HFFc6 (cell line): ENCODE measurements at regions not wholly inside any gene's neighbourhood (a gene's known extent, or its start where the extent isn't known, plus 50 kb on each side); places are given as distances from the start of the nearest gene placed in this dataset.

ENCODE experiments used
- DNase-seq: peaks from one replicate; pipeline ENCODE4 v3.0.0-alpha.2; 2018
- H3K27ac Mint-ChIP-seq: 2 replicates; pipeline ENCODE4 v1.8.0; 2020; ENCODE audit warnings: mild to moderate bottlenecking, mixed read lengths
- H3K27me3 Mint-ChIP-seq: 2 replicates; pipeline ENCODE4 v1.8.0; 2021; ENCODE audit warnings: mild to moderate bottlenecking, moderate library complexity, mixed read lengths; ENCODE audit not compliant: insufficient read depth
- H3K36me3 Mint-ChIP-seq: 2 replicates; pipeline ENCODE4 v1.8.0; 2021; ENCODE audit warnings: low read depth, mixed read lengths
- H3K4me1 Mint-ChIP-seq: 2 replicates; pipeline ENCODE4 v1.8.0; 2020; ENCODE audit warnings: low read depth, mixed read lengths
- H3K4me3 Mint-ChIP-seq: 2 replicates; pipeline ENCODE4 v1.8.0; 2020; ENCODE audit warnings: mild to moderate bottlenecking, moderate library complexity, mixed read lengths
- H3K9me3 Mint-ChIP-seq: 2 replicates; pipeline ENCODE4 v1.8.0; 2020; ENCODE audit warnings: mild to moderate bottlenecking, mixed read lengths
- CTCF ChIP-seq: fragments of 200-600 bp; sonication (generic); IDR thresholded peaks from 2 replicates; pipeline ENCODE4 v1.5.0; 2021; ENCODE audit warnings: antibody characterized with exemption, mild to moderate bottlenecking

DNA sequence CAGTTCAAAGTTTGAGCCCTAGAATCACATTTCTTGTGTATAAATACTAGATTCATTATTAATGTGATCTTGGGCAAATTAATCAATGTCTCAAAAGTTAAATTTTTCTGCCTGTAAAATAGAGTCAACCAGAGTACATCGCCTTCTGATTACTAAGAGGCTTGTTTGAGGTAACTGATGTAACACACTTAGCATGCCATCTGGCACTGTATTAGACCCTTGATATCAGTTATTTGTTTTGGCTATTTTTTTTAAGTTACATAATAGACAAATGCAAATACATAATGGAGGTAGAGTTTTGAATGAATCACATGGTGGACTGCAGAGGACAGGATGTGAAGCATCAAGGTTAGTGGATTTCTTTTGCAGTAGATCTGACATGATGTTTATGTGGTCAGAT lies 298.4 kb downstream of the ADGRL2 start:
- TF ChIP-seq CTCF, result no peak
- DNase-seq, result no peak
- Mint-ChIP-seq H3K4me1 (no peaks in the 10 kb centered on the region), H3K9me3 (peaks cover 26% of the 10 kb centered on the region), H3K27ac (no peak overlapping the region), H3K27me3 (no peaks in the 10 kb centered on the region), H3K4me3 (no peak overlapping the region), H3K36me3 (no peaks in the 10 kb centered on the region)

- H3K4me1 Mint-ChIP-seq, result no peaks in the 10 kb centered on the region
- H3K27ac Mint-ChIP-seq, result no peak overlapping the region
- TF ChIP-seq CTCF, result no peak
- H3K9me3 Mint-ChIP-seq, result peaks cover 20% of the 10 kb centered on the region
- H3K27me3 Mint-ChIP-seq, result no peaks in the 10 kb centered on the region
- no peaks in the 10 kb centered on the region for H3K36me3 Mint-ChIP-seq
- DNase-seq, result no peak
- H3K4me3 Mint-ChIP-seq, result no peak overlapping the region
Observed at GRCh38 chr1:82094136-82094535, 293.4 kb downstream of the ADGRL2 start.

- Mint-ChIP-seq H3K27me3 (no peaks in the 10 kb centered on the region), H3K9me3 (peaks cover 21% of the 10 kb centered on the region), H3K4me3 (no peak overlapping the region), H3K36me3 (no peaks in the 10 kb centered on the region), H3K27ac (no peak overlapping the region), H3K4me1 (no peaks in the 10 kb centered on the region)
- no peak for DNase-seq
- TF ChIP-seq CTCF, result no peak
Observed at GRCh38 chr1:82091729-82092128, 291.0 kb downstream of the ADGRL2 start.

- no peak for TF ChIP-seq CTCF
- Mint-ChIP-seq H3K27me3 (no peaks in the 10 kb centered on the region), H3K9me3 (peaks cover 23% of the 10 kb centered on the region), H3K4me1 (no peaks in the 10 kb centered on the region), H3K36me3 (no peaks in the 10 kb centered on the region), H3K4me3 (no peak overlapping the region), H3K27ac (no peak overlapping the region)
- no peak for DNase-seq
Observed at GRCh38 chr1:82091265-82091664, 290.5 kb downstream of the ADGRL2 start.

- Mint-ChIP-seq H3K27me3 (no peaks in the 10 kb centered on the region), H3K4me3 (no peak overlapping the region), H3K27ac (no peak overlapping the region), H3K36me3 (no peaks in the 10 kb centered on the region), H3K9me3 (peaks cover 23% of the 10 kb centered on the region), H3K4me1 (no peaks in the 10 kb centered on the region)
- no peak for DNase-seq
- TF ChIP-seq CTCF, result peak; percentile 41; the same call in 1 of the 2 replicates
Observed at GRCh38 chr1:82090104-82090503, 289.4 kb downstream of the ADGRL2 start.

GRCh38 chr1:82086739-82087138 lies 286.0 kb downstream of the ADGRL2 start:
- Mint-ChIP-seq H3K4me1 (no peaks in the 10 kb centered on the region), H3K9me3 (peaks cover 27% of the 10 kb centered on the region), H3K27me3 (no peaks in the 10 kb centered on the region), H3K36me3 (no peaks in the 10 kb centered on the region; the same call in 1 of the 2 replicates), H3K4me3 (no peak overlapping the region), H3K27ac (no peak overlapping the region)
- DNase-seq, result no peak
- no peak for TF ChIP-seq CTCF
